H1 (cell line): ENCODE measurements at regions not wholly inside any gene's neighbourhood (a gene's known extent, or its start where the extent isn't known, plus 50 kb on each side); places are given as distances from the start of the nearest gene placed in this dataset. TPM values are rescaled to one million over a fixed set of nuclear protein-coding genes. Genes with fewer than 3 reads are reported as not detected.

Experiments
- small RNA-seq: library from polyadenylated mRNA; stranded (forward); fragments of <200 nt; extraction: miRNeasy Mini kit (QIAGEN cat#:217004); gene quantifications from one replicate; pipeline ENCODE3, GENCODE V24; 2013; ENCODE audit not compliant: insufficient read depth

Small RNA genes in the stretch of these regions (small RNA-seq; reads per million reads assigned to genes)
- not detected for gene RN7SL319P
